Naive thymus-derived CD4-positive, alpha-beta T cell (primary cell): ENCODE measurements at regions not wholly inside any gene's neighbourhood (a gene's known extent, or its start where the extent isn't known, plus 50 kb on each side); places are given as distances from the start of the nearest gene placed in this dataset.

ENCODE experiments used
- ATAC-seq: fragments of 150-1000 bp; cut with Tn5 transposase; 2 replicates; pipeline ENCODE4 v1.10.0; 2021; ENCODE audit warnings: mild to moderate bottlenecking, moderate library complexity
- CTCF ChIA-PET: fragments of 350-600 bp; sonication (Branson Sonifier 250); formaldehyde crosslinking; loops from one replicate; lab custom pipeline; 2021; ENCODE audit warnings: antibody characterized with exemption; lab: Charles Lee
- POLR2A ChIA-PET: fragments of 350-600 bp; sonication (Branson Sonifier 250); formaldehyde crosslinking; loops from one replicate; lab custom pipeline; 2021; ENCODE audit warnings: antibody characterized with exemption, inconsistent platforms; lab: Charles Lee
- DNase-seq, 9 donors: peaks; one replicate each; pipeline versions ENCODE4 v3.0.0 to v3.0.0-alpha.2; 2020 to 2022; ENCODE audit warnings: mixed read lengths in 1 of 9
- H3K27ac ChIP-seq: one replicate; pipeline ENCODE4 v1.7.0; 2013; ENCODE audit warnings: mild to moderate bottlenecking, low read depth, low read length, moderate library complexity
- H3K27me3 ChIP-seq, 2 donors: one replicate each; pipeline ENCODE4 v1.7.0; 2013; ENCODE audit warnings: low read length in 2 of 2, mild to moderate bottlenecking in 2 of 2, moderate library complexity in 2 of 2; ENCODE audit not compliant: control insufficient read depth in 2 of 2, insufficient read depth in 2 of 2
- H3K36me3 ChIP-seq, 3 experiments: 1 replicate in 2 of 3; 2 replicates in 1 of 3; pipeline ENCODE4 v1.7.0; 2013; ENCODE audit warnings: low read length in 3 of 3, mild to moderate bottlenecking in 3 of 3, moderate library complexity in 1 of 3; ENCODE audit not compliant: insufficient read depth in 3 of 3, control insufficient read depth in 2 of 3
- H3K4me1 ChIP-seq, 2 donors: one replicate each; pipeline ENCODE4 v1.7.0; 2013; ENCODE audit warnings: low read length in 2 of 2, mild to moderate bottlenecking in 2 of 2, moderate library complexity in 1 of 2; ENCODE audit not compliant: control insufficient read depth in 2 of 2, insufficient read depth in 2 of 2
- H3K4me3 ChIP-seq: 2 replicates; pipeline ENCODE4 v1.7.0; 2013; ENCODE audit warnings: mild to moderate bottlenecking, low read length
- H3K9me3 ChIP-seq, 3 experiments: 1 replicate in 2 of 3; 2 replicates in 1 of 3; pipeline ENCODE4 v1.7.0; 2013; ENCODE audit warnings: low read length in 3 of 3; ENCODE audit not compliant: control insufficient read depth in 2 of 3
- H3K27ac Mint-ChIP-seq, 9 donors: one replicate each; pipeline ENCODE4 v1.8.0; 2020 to 2022; ENCODE audit warnings: mixed read lengths in 9 of 9, mild to moderate bottlenecking in 8 of 9, moderate library complexity in 5 of 9, inconsistent platforms in 2 of 9
- H3K27me3 Mint-ChIP-seq, 5 donors: one replicate each; pipeline ENCODE4 v1.8.0; 2021 to 2022; ENCODE audit warnings: mixed read lengths in 5 of 5, mild to moderate bottlenecking in 1 of 5
- H3K36me3 Mint-ChIP-seq, 5 donors: one replicate each; pipeline ENCODE4 v1.8.0; 2020 to 2022; ENCODE audit warnings: mixed read lengths in 5 of 5, mild to moderate bottlenecking in 3 of 5, inconsistent platforms in 1 of 5
- H3K4me1 Mint-ChIP-seq, 7 donors: one replicate each; pipeline ENCODE4 v1.8.0; 2020 to 2022; ENCODE audit warnings: mixed read lengths in 7 of 7, mild to moderate bottlenecking in 3 of 7, inconsistent platforms in 1 of 7
- H3K4me3 Mint-ChIP-seq, 10 donors: one replicate each; pipeline ENCODE4 v1.8.0; 2020 to 2022; ENCODE audit warnings: mild to moderate bottlenecking in 10 of 10, mixed read lengths in 10 of 10, moderate library complexity in 6 of 10, inconsistent platforms in 2 of 10
- H3K9me3 Mint-ChIP-seq, 11 donors: one replicate each; pipeline ENCODE4 v1.8.0; 2020 to 2022; ENCODE audit warnings: mixed read lengths in 11 of 11, mild to moderate bottlenecking in 4 of 11, inconsistent platforms in 1 of 11, moderate library complexity in 1 of 11
- intact Hi-C, 2 donors: fragments of 100-400 bp; cut with micrococcal nuclease; formaldehyde crosslinking; loops; one replicate each; pipeline ENCODE4 v1.15.1; 2023

DNA sequence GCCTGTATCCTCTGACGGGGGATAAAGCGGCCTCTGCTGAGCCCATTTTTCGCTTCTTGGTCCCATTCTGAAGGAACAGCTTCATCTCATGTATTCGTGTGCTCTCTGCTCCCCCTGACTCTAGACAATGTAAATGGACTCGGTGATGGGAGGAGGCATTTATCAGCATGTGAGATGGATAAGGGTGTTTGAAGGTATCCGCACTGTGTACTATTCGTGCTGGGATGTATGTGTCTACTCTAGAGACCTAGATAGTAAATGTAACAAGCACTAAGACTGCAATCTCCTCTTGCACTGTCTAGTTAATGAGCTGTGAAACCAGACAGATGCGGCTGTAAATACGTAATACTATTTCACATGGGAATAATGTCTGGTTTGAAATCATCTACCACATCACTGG lies 134.6 kb upstream of the ARGLU1 start:
- no peaks in the 10 kb centered on the region for H3K4me1 Mint-ChIP-seq
- H3K4me3 Mint-ChIP-seq: no peak overlapping the region
- ATAC-seq (no peak), DNase-seq (no peak)
- ChIA-PET POLR2A (no interaction called here), CTCF (no interaction called here)
- intact Hi-C loops: no loop called here
- H3K27ac ChIP-seq: no peak overlapping the region
- H3K4me3 ChIP-seq: no peak overlapping the region
- H3K9me3 Mint-ChIP-seq: no peaks in the 10 kb centered on the region
- no peaks in the 10 kb centered on the region for H3K4me1 ChIP-seq
- H3K36me3 ChIP-seq: no peaks in the 10 kb centered on the region
- no peaks in the 10 kb centered on the region for H3K36me3 Mint-ChIP-seq
- H3K27ac Mint-ChIP-seq: no peak overlapping the region
- H3K9me3 ChIP-seq: no peaks in the 10 kb centered on the region
- H3K27me3 ChIP-seq: no peaks in the 10 kb centered on the region
- peaks cover 0 to 21% (median 7%) of the 10 kb centered on the region in 5 donors for H3K27me3 Mint-ChIP-seq

DNA sequence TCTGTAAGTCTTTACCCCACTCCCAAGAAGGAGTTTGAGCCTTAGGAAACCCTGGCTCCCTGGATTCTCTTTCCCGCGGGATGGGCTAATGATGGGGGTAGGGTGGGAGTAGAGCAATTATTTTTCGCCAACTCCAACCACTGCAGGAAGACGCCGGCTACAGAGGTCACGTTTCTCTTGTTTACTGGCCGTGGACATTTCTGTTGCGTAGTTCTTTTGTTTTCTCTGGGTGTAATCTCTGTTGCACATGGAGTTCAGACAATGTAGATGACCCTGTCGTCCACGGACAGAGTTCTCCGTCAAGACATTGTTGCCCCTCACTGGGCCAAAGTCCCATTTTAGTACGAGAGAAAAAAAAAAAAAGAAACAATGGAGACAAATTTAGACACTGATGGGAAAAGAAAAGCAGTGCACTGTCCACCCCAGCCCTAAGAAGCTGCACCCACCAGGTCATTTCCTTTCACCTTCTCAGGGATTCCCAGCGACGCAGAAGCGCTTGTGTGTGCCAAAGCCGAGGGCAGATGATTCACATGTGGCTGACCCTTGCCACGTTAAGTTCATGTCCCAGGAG lies 133.9 kb upstream of the ARGLU1 start:
- H3K27me3 ChIP-seq: no peaks in the 10 kb centered on the region
- ATAC-seq (no peak), DNase-seq (no peak)
- Mint-ChIP-seq H3K9me3 (no peaks in the 10 kb centered on the region), H3K36me3 (no peaks in the 10 kb centered on the region), H3K4me1 (no peaks in the 10 kb centered on the region), H3K27ac (no peak overlapping the region), H3K27me3 (peaks cover 0 to 21% (median 7%) of the 10 kb centered on the region in 5 donors), H3K4me3 (no peak overlapping the region)
- H3K36me3 ChIP-seq: no peaks in the 10 kb centered on the region
- H3K4me3 ChIP-seq: no peak overlapping the region
- ChIA-PET POLR2A (no interaction called here), CTCF (no interaction called here)
- no peak overlapping the region for H3K27ac ChIP-seq
- H3K4me1 ChIP-seq: no peaks in the 10 kb centered on the region
- H3K9me3 ChIP-seq: no peaks in the 10 kb centered on the region
- intact Hi-C loops: no loop called here

GRCh38 chr13:106700439-106700838 lies 132.5 kb upstream of the ARGLU1 start:
- H3K4me3 ChIP-seq: no peak overlapping the region
- Mint-ChIP-seq H3K4me1 (no peaks in the 10 kb centered on the region), H3K27me3 (peaks cover 0 to 21% (median 7%) of the 10 kb centered on the region in 5 donors), H3K4me3 (no peak overlapping the region), H3K27ac (no peak overlapping the region), H3K36me3 (no peaks in the 10 kb centered on the region), H3K9me3 (no peaks in the 10 kb centered on the region)
- intact Hi-C loops: no loop called here
- no peak for DNase-seq
- no peak for ATAC-seq
- ChIA-PET POLR2A (no interaction called here), CTCF (no interaction called here)
- no peaks in the 10 kb centered on the region for H3K4me1 ChIP-seq
- H3K36me3 ChIP-seq: no peaks in the 10 kb centered on the region
- H3K27ac ChIP-seq: no peak overlapping the region
- H3K9me3 ChIP-seq: no peaks in the 10 kb centered on the region
- no peaks in the 10 kb centered on the region for H3K27me3 ChIP-seq

DNA sequence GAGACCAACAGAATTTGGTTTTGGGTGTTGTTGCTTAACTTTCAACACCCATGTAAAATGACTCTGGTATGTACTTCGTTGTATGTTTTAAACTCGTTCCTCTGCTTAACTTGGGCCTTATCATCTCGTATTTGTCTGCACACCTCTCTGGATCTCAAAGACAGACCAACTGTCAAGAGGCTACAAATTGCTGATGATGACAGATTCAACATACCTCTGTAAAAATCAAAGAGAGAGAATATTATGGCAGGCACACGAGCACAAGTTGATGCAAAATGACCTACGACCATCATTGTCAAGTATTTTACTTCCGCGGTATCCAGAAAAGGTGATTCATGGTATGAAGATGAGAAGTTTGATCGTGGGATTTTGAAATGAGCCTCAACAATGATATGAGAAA lies 132.1 kb upstream of the ARGLU1 start:
- no peak for ATAC-seq
- H3K9me3 ChIP-seq: no peaks in the 10 kb centered on the region
- H3K27ac ChIP-seq: no peak overlapping the region
- no peaks in the 10 kb centered on the region for H3K4me1 ChIP-seq
- Mint-ChIP-seq H3K9me3 (no peaks in the 10 kb centered on the region), H3K27ac (no peak overlapping the region), H3K36me3 (no peaks in the 10 kb centered on the region), H3K27me3 (peaks cover 0 to 21% (median 7%) of the 10 kb centered on the region in 5 donors), H3K4me3 (no peak overlapping the region), H3K4me1 (no peaks in the 10 kb centered on the region)
- intact Hi-C loops: no loop called here
- DNase-seq: no peak
- no peaks in the 10 kb centered on the region for H3K27me3 ChIP-seq
- CTCF ChIA-PET: no interaction called here
- H3K4me3 ChIP-seq: no peak overlapping the region
- POLR2A ChIA-PET: no interaction called here
- no peaks in the 10 kb centered on the region for H3K36me3 ChIP-seq

GRCh38 chr13:106699311-106699710 lies 131.4 kb upstream of the ARGLU1 start:
- Histone ChIP-seq H3K36me3 (no peaks in the 10 kb centered on the region), H3K9me3 (no peaks in the 10 kb centered on the region), H3K4me1 (no peaks in the 10 kb centered on the region), H3K27me3 (no peaks in the 10 kb centered on the region), H3K27ac (no peak overlapping the region), H3K4me3 (no peak overlapping the region)
- CTCF ChIA-PET: no interaction called here
- Mint-ChIP-seq H3K36me3 (no peaks in the 10 kb centered on the region), H3K4me3 (no peak overlapping the region), H3K27ac (no peak overlapping the region), H3K9me3 (no peaks in the 10 kb centered on the region), H3K27me3 (peaks cover 0 to 14% (median under 1%) of the 10 kb centered on the region in 5 donors), H3K4me1 (no peaks in the 10 kb centered on the region)
- no peak for DNase-seq
- intact Hi-C loops: no loop called here
- no peak for ATAC-seq
- POLR2A ChIA-PET: no interaction called here

DNA sequence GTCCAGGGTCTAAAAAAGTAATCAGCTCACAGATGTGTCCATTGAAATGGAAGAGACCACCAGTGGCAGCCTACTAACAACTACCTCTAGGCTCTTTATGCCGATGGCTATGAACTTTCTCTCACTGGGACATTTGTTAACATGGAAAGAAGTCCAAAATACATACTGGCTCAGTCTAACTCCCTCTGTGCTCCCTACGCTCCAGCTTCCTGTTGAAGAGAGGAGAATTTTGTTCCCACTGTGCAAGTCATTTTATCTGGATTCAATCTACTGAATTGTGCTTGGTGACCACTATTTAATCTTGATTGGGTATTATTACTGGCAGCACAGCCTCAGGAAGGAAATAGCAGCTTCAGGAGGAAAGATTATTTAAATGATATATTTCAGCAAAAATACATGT lies 128.8 kb upstream of the ARGLU1 start:
- Mint-ChIP-seq H3K4me1 (no peaks in the 10 kb centered on the region), H3K27ac (no peak overlapping the region), H3K4me3 (peak overlapping the region in 1 of 10 donors; percentile 48), H3K9me3 (no peaks in the 10 kb centered on the region), H3K27me3 (no peaks in the 10 kb centered on the region), H3K36me3 (no peaks in the 10 kb centered on the region)
- POLR2A ChIA-PET: no interaction called here
- ATAC-seq (no peak), DNase-seq (no peak)
- Histone ChIP-seq H3K4me3 (no peak overlapping the region), H3K9me3 (no peaks in the 10 kb centered on the region), H3K4me1 (no peaks in the 10 kb centered on the region), H3K27ac (no peak overlapping the region), H3K27me3 (no peaks in the 10 kb centered on the region), H3K36me3 (no peaks in the 10 kb centered on the region)
- CTCF ChIA-PET: no interaction called here
- intact Hi-C loops: no loop called here

GRCh38 chr13:106696140-106696539 lies 128.2 kb upstream of the ARGLU1 start:
- Histone ChIP-seq H3K4me3 (no peak overlapping the region), H3K9me3 (no peaks in the 10 kb centered on the region), H3K27me3 (no peaks in the 10 kb centered on the region), H3K27ac (no peak overlapping the region), H3K36me3 (no peaks in the 10 kb centered on the region), H3K4me1 (no peaks in the 10 kb centered on the region)
- DNase-seq (peak in 2 of 9 donors; percentile 29 to 36), ATAC-seq (no peak)
- H3K4me1 Mint-ChIP-seq: no peaks in the 10 kb centered on the region
- no peaks in the 10 kb centered on the region for H3K9me3 Mint-ChIP-seq
- intact Hi-C loops: no loop called here
- H3K27ac Mint-ChIP-seq: peak overlapping the region in 1 of 9 donors; percentile 11
- POLR2A ChIA-PET: no interaction called here
- no peaks in the 10 kb centered on the region for H3K36me3 Mint-ChIP-seq
- CTCF ChIA-PET: no interaction called here
- no peaks in the 10 kb centered on the region for H3K27me3 Mint-ChIP-seq
- peak overlapping the region in 2 of 10 donors; percentile 20 to 48 for H3K4me3 Mint-ChIP-seq
